Stimulated activated naive CD4-positive, alpha-beta T cell (primary cell): ENCODE measurements at regions not wholly inside any gene's neighbourhood (a gene's known extent, or its start where the extent isn't known, plus 50 kb on each side); places are given as distances from the start of the nearest gene placed in this dataset.
"Not testable (repeated sequence)": the region's sequence is repeated elsewhere in the genome, so short reads cannot be mapped to it uniquely, and the experiment has no call there.

Source experiments
- DNase-seq, 6 experiments: peaks; one replicate each; lab custom pipeline; 2025; lab: John Stamatoyannopoulos, UW

- no peak for DNase-seq
Observed at GRCh38 chr6:155770856-155771255, 315.2 kb upstream of the NOX3 start.

GRCh38 chr6:155770313-155770712, 314.7 kb upstream of the NOX3 start:
- no peak for DNase-seq

GRCh38 chr6:155765275-155766194, 309.9 kb upstream of the NOX3 start:
- no peak for DNase-seq

- DNase-seq = no peak
Observed at GRCh38 chr6:155762649-155763048, 307.0 kb upstream of the NOX3 start.

- no peak for DNase-seq
Observed at GRCh38 chr6:155755452-155755851, 299.8 kb upstream of the NOX3 start.

- DNase-seq = not testable (repeated sequence)
Observed at GRCh38 chr6:155748778-155749177, 293.1 kb upstream of the NOX3 start.

GRCh38 chr6:155747491-155747890, 291.9 kb upstream of the NOX3 start:
- no peak for DNase-seq

- DNase-seq = no peak
Observed at GRCh38 chr6:155740781-155741399, 285.3 kb upstream of the NOX3 start.

GRCh38 chr6:155738602-155739105, 283.0 kb upstream of the NOX3 start:
- no peak for DNase-seq

- DNase-seq = no peak
Observed at GRCh38 chr6:155717374-155717773, 261.7 kb upstream of the NOX3 start.

- DNase-seq = no peak
Observed at GRCh38 chr6:155710704-155711103, 255.1 kb upstream of the NOX3 start.

GRCh38 chr6:155709262-155709661, 253.6 kb upstream of the NOX3 start:
- DNase-seq = no peak

GRCh38 chr6:155708100-155708499, 252.5 kb upstream of the NOX3 start:
- DNase-seq = no peak

- no peak for DNase-seq
Observed at GRCh38 chr6:155706806-155707205, 251.2 kb upstream of the NOX3 start.

- DNase-seq = no peak
Observed at GRCh38 chr6:155706341-155706740, 250.7 kb upstream of the NOX3 start.

GRCh38 chr6:155701342-155701741, 245.7 kb upstream of the NOX3 start:
- no peak for DNase-seq

- DNase-seq = no peak
Observed at GRCh38 chr6:155695495-155695894, 239.9 kb upstream of the NOX3 start.

- DNase-seq = no peak
Observed at GRCh38 chr6:155694419-155694790, 238.8 kb upstream of the NOX3 start.

GRCh38 chr6:155693573-155694418, 238.2 kb upstream of the NOX3 start:
- DNase-seq = no peak

- DNase-seq = no peak
Observed at GRCh38 chr6:155690820-155691219, 235.2 kb upstream of the NOX3 start.

- no peak for DNase-seq
Observed at GRCh38 chr6:155687645-155688044, 232.0 kb upstream of the NOX3 start.
